ENCODE measurements at regions not wholly inside any gene's neighbourhood (a gene's known extent, or its start where the extent isn't known, plus 50 kb on each side); places are given as distances from the start of the nearest gene placed in this dataset.
A peak's percentile ranks its signal among the peaks of the same experiment; 100 is the strongest.
"Not testable (repeated sequence)": the region's sequence is repeated elsewhere in the genome, so short reads cannot be mapped to it uniquely, and the experiment has no call there.

- DNase-seq: no peak
These were observed 932.0 kb downstream of the C4orf33 start for GRCh38 chr4:130027973-130028372.

- DNase-seq: peak; percentile 68
These were observed 932.6 kb downstream of the C4orf33 start for GRCh38 chr4:130028552-130028951.

DNA sequence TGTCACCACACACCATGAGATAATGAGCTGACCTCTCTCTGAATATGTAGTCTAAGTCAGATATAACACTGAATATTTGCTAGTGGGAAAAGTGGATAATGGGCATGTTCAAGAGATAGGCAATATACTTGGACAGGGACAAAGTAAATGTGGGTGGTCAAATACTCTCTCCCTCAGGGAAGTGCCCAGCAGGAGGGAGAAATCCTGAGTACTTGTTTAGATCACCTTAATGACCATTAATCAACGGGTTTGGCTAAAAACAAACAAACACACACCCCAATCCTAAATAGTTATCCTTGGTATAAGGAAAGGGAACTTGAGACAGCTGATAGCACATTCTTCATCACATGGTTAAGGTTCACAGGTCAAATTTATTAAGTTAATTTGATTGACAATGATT, 933.5 kb downstream of the C4orf33 start:
- no peak for DNase-seq

DNA sequence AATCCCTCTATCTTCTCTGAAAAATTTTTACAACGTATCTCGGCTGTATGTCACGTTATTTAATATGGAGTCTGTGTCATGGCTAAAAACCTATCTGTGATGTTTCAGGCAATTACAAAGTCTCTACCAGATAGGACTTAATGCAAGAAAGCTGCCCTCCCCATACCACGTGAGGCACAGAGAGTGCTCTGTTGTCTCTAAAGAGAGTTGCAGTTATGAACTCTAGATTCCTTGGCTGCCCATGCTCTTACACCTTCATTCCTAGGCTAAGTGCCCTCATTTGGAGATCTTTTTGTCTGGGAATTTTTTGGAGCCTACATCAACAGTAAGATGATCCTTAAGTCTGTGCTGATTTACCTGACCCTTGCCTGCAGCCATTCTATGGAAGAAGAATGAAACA, 935.9 kb downstream of the C4orf33 start:
- no peak for DNase-seq

GRCh38 chr4:130033657-130034056, 937.7 kb downstream of the C4orf33 start:
- not testable (repeated sequence) for DNase-seq

- DNase-seq: no peak
These were observed 938.9 kb downstream of the C4orf33 start for GRCh38 chr4:130034876-130035275.

DNA sequence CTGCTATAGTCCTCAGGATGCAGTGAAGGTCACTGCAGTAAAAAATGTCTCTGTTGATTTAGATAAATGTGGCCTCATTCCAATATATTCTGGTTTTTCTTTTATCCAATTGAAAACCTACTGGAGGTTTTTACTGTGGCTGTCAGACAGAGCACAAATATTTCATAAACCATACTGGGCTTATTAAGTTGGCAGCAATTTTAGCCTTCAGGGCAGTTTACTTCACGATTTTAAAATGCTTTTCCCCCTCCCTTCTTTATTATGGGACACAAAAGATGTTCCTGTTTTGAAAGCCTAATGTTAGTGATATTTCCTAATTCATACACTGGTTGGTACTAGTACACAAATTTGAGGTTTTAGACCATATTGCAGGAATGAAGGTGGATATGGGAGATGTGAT, 939.4 kb downstream of the C4orf33 start:
- no peak for DNase-seq

GRCh38 chr4:130037866-130038265, 941.9 kb downstream of the C4orf33 start:
- not testable (repeated sequence) for DNase-seq

GRCh38 chr4:130038540-130038939, 942.6 kb downstream of the C4orf33 start:
- not testable (repeated sequence) for DNase-seq

DNA sequence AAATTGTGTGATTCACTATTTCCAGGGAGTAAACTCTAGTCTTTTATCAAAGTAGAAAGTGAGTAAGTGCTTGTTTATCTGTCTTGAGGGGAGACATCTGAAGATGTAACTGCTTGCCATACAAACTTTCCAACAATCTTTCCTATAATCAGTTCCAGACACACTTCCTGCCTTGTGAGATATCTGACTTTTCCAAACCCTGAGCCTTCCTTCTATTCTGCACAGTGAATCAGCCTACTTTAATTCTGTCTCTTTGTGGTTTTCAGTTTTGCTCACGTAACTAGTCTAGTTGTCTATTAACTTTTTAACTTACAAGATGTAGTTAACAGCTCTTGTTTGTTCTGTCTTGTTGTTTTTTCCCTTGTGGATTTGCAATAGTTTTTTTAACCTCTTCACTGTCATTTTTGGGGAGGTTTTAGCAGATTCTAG, 947.8 kb downstream of the C4orf33 start:
- no peak for DNase-seq

DNA sequence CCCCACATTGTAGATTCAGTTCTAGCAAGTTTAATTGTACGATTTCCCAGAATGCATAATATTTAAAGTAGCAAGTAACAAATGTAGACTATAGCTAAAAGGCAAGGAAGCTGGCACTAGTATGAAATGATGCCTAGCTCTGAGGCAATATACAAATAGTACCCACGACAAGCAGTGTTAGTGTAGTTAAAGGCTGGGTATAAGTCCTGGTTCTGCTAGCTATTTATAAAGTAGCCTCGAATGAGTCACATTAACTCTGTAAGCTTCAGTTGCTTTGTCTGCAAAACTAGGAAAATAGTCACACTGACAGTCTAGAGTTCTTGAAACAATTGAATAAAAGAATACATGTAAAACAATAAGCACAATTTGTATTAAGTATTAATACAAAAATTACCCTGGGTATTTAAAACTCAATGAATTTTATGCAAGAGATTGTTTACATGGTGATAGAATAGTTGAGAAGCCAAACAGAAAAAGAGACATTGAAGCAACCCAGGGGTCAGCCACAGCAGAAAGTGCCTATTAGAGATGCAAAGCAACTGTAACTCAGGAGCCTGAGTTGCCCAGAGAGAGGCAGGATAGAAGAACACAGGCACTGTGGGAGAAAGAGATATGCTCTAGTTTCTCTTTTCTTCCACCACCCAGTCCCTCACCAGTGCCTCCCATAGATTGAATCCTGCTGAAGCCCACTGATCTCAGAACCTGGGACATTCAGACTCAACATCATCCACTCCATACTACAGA, 949.0 kb downstream of the C4orf33 start:
- DNase-seq: no peak

- no peak for DNase-seq
These were observed 957.8 kb downstream of the C4orf33 start for GRCh38 chr4:130053723-130054122.

DNA sequence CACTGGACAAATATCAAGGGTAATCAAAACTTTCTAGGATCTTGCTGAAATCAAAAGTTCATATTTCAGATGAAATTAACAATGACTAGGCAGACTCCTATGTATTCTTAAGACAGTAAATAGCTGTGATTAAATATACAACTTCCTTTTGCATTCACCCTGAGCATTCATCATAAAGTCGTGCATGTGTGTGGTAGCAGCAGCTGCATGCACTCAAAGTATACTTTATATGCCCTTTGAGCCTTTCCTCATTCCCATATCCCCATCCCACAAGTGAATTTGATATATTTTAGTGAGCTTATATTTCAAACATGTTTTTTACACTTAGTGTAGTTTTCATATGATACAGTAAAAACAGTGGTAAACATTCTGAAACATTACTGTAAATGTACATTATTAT, 959.0 kb downstream of the C4orf33 start:
- no peak for DNase-seq

DNA sequence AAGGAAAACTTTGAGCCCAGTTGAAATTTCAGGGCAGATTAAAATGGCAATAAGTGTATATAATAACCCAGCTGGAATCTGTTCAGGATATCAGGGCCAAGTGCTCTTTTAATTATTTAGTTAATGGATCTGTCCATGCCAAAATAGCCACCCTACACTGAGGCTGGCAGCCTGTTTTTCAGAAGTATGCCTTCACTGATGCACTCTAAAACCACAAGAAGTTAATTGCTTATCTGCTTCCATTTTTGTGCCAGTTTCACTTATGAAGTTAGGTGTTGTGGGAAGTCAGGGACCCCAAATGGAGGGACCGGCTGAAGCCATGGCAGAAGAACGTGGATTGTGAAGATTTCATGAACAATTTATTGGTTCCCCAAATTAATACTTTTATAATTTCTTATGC, 960.3 kb downstream of the C4orf33 start:
- no peak for DNase-seq

DNA sequence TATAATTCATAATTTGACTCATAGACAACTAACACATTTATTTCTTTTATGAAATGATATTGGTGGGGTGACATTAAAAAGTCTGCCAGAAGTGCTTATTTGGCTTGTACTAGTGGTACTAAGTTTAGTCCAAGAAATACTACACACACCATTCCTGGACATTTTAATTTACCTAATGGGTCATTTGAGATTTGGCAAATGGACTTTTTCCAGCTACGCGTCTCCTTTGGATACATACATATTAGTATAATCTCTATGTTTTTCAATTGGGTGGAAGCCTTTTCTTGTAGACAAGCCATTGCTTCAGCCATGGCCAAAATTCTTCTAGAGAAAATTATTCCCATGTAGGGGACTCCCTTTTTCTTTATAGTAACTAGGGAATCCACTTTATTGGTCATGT, 968.5 kb downstream of the C4orf33 start:
- DNase-seq: no peak

- DNase-seq: no peak
These were observed 971.5 kb downstream of the C4orf33 start for GRCh38 chr4:130067419-130067818.

GRCh38 chr4:130068072-130068471, 972.1 kb downstream of the C4orf33 start:
- no peak for DNase-seq

GRCh38 chr4:130071746-130072145, 975.8 kb downstream of the C4orf33 start:
- DNase-seq: no peak

- DNase-seq: no peak
These were observed 977.3 kb downstream of the C4orf33 start for GRCh38 chr4:130073145-130073790.

GRCh38 chr4:130074096-130074495, 978.1 kb downstream of the C4orf33 start:
- DNase-seq: peak; percentile 52

DNA sequence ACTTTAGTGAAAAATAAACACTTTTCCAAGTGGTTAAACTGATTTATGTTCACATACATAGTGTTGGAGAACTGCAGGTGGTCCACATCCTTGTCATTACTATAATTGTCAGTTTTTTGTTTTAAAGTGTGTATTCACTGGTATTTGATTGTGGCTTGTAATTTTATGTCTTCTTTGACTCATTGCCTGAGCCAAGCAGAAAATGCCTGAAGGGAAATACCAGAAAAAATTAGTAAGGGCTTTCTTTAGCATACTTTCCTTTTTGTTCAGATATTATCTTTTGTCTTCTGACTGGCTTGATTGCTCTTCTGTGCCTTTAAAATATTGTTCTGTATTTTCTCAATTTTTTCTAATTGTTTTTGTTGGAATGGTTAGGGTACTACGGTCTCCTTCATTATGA, 981.3 kb downstream of the C4orf33 start:
- no peak for DNase-seq

DNA sequence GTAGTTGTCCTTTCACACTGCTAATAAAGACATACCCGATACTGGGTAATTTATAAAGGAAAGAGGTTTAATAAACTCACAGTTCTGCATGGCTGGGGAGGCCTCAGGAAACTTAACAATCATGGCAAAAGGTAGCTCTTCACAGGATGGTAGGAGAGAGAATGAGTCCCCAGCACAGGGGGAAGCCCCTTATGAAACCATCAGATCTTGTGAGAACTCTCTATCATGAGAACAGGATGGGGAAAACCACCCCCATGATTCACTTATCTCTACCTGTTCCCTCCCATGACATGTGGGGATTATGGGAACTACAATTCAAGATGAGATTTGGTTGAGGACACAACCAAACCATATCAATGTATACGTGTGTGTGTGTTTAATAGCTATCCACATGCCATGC, 983.1 kb downstream of the C4orf33 start:
- not testable (repeated sequence) for DNase-seq

GRCh38 chr4:130080872-130081451, 985.0 kb downstream of the C4orf33 start:
- peak; percentile 70 for DNase-seq

GRCh38 chr4:130090427-130090826, 994.5 kb downstream of the C4orf33 start:
- no peak for DNase-seq

Data from RPMI8226 (cell line).